ENCODE measurements at regions not wholly inside any gene's neighbourhood (a gene's known extent, or its start where the extent isn't known, plus 50 kb on each side); places are given as distances from the start of the nearest gene placed in this dataset.

DNA sequence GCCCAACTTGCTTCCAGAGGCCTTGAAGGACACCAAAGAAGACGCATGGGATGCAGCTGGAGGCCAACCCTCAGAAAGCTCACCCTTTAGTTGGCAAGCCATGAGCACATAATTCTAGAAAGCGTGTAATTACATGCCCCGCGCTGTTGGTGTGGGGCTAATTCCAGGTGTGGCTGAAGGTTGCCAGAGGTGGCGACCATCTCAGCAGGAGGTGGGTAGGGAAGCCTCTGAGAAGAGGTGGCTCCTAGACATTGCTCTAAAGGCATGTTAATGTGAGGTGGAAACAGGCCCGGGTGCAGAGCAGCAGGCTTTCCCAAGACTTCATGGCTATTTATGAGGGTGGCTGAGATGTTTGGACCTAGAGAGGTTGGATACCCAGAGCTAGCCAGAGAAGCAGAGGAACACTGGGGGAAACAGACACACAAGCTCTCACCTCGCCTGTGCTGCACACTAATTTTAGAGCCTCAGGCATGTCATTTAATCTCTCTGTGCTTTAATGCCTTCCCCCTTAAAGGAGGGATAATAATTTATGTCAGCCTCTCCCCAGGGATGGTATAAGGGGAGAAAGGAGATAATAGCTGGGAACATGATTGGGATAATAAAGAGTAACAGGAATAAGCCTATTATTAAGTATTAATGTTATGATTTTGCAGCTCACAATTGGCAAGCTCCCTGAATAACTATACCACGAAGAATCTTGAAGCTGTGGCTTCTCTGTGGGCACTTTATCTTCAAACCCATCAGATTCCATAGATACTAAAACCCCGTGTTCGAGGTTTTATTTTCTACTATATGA is 60.0 kb upstream of the HELT start:
- no peak overlapping the region for H4K8ac ChIP-seq (ENCODE audit: extremely low read depth, insufficient read depth, low read length)
- no peak overlapping the region for H3K27ac ChIP-seq (ENCODE audit: low read depth, low read length)
- ChIA-PET CTCF (ENCODE audit: partially characterized antibody) (interaction anchor here (1.1 to 2.1 kb wide), 4 partner anchors 21 to 213 kb away, joined by 3 to 6 read pairs (median 6); no protein-coding TSS in a partner anchor), POLR2A (ENCODE audit: partially characterized antibody) (no interaction called here)
- H3K18ac ChIP-seq (ENCODE audit: extremely low read depth, low read length), result no peak overlapping the region
- no peak overlapping the region for H4K5ac ChIP-seq (ENCODE audit: insufficient read length, low read depth, low read length)
- H4K91ac ChIP-seq (replicated peaks; ENCODE audit: insufficient read length, low read length), result no peak overlapping the region
- no peak overlapping the region for H2BK12ac ChIP-seq (ENCODE audit: low read depth, low read length)
- no peak overlapping the region for H2BK120ac ChIP-seq (replicated peaks; ENCODE audit: low read depth, low read length)
- no peaks in the 10 kb centered on the region for H3K23me2 ChIP-seq (ENCODE audit: low read depth, low read length)
- H3K56ac ChIP-seq (replicated peaks; ENCODE audit: insufficient read length, low read depth, low read length), result no peak overlapping the region
- H3K23ac ChIP-seq (ENCODE audit: insufficient read length), result no peak overlapping the region
- H3K79me1 ChIP-seq (ENCODE audit: low read depth, low read length), result no peaks in the 10 kb centered on the region
- no peak overlapping the region for H2AK5ac ChIP-seq (ENCODE audit: low read depth, low read length)
- no peak for FAIRE-seq
- no peak overlapping the region for H2BK20ac ChIP-seq (ENCODE audit: low read length)
- H3K14ac ChIP-seq (ENCODE audit: insufficient read length), result no peak overlapping the region
- H3K9me3 ChIP-seq (ENCODE audit: insufficient read depth in 2 of 2, low read depth in 1 of 2, low read length in 1 of 2), result no peaks in the 10 kb centered on the region
- no peaks in the 10 kb centered on the region; a peak in 1 of 7 replicates for H3K4me1 ChIP-seq (replicated peaks in 1 of 4; ENCODE audit: control insufficient read depth in 3 of 4, insufficient read depth in 4 of 4, low read length in 3 of 4)
- WGBS, 2 experiments (ENCODE audit: extremely low coverage in 1 of 2, insufficient coverage in 1 of 2, insufficient read length in 1 of 2, insufficient replicate concordance in 2 of 2, low coverage in 1 of 2, low lambda C conversion rate in 2 of 2, missing lambda C conversion rate in 1 of 2), result 85% methylated on average over 10 of the region's 10 CpGs; no CpG with 5 or more reads in 1 of the 2 experiments
- no peaks in the 10 kb centered on the region for H4K20me1 ChIP-seq (replicated peaks in 1 of 2; ENCODE audit: control insufficient read depth in 1 of 2, insufficient read depth in 2 of 2, low read length in 2 of 2)
- no peak overlapping the region for H3K9ac ChIP-seq (replicated peaks in 1 of 4; ENCODE audit: extremely low read depth in 1 of 4, low read depth in 3 of 4, low read length in 3 of 4)
- no peak overlapping the region for H3K4me2 ChIP-seq (ENCODE audit: insufficient read depth in 1 of 2, low read depth in 2 of 2, low read length in 2 of 2)
- H3K79me2 ChIP-seq (ENCODE audit: control insufficient read depth in 1 of 2, insufficient read depth in 2 of 2, low read length in 2 of 2), result no peaks in the 10 kb centered on the region
- no peak overlapping the region for H2AFZ ChIP-seq (ENCODE audit: low read length)
- H2BK15ac ChIP-seq (ENCODE audit: low read length), result no peak overlapping the region
- H3K4ac ChIP-seq (replicated peaks; ENCODE audit: insufficient read length, low read depth, low read length), result no peak overlapping the region
- DNase-seq (ENCODE audit: low read depth in 1 of 2, low spot score in 2 of 2), result no peak
- H3K4me3 ChIP-seq (ENCODE audit: extremely low read depth in 1 of 4, insufficient read depth in 2 of 4, low read depth in 3 of 4, low read length in 4 of 4), result no peak overlapping the region
- H3K27me3 ChIP-seq (replicated peaks in 1 of 4; ENCODE audit: control insufficient read depth in 3 of 4, extremely low read depth in 1 of 4, insufficient read depth in 3 of 4, low read length in 3 of 4), result no peaks in the 10 kb centered on the region
- H2BK5ac ChIP-seq (ENCODE audit: low read depth, low read length), result no peak overlapping the region
- no peaks in the 10 kb centered on the region for H3K36me3 ChIP-seq (ENCODE audit: control insufficient read depth in 2 of 4, insufficient read depth in 4 of 4, low read length in 3 of 4)
- no peak for TF ChIP-seq EP300 (IDR thresholded peaks at IDR 0.05; ENCODE audit: borderline replicate concordance in 1 of 2, low read depth in 2 of 2, low read length in 2 of 2)
- TF ChIP-seq KDM4A (IDR thresholded peaks at IDR 0.05; ENCODE audit: low read depth, low read length, severe bottlenecking), result no peak
- no peak for TF ChIP-seq HDAC2 (IDR thresholded peaks at IDR 0.05; ENCODE audit: borderline replicate concordance in 1 of 2, low read depth in 2 of 2, low read length in 2 of 2)
- TF ChIP-seq EGR1 (IDR thresholded peaks at IDR 0.05; ENCODE audit: borderline replicate concordance, low read depth, low read length), result no peak
- no peak for TF ChIP-seq TBP (IDR thresholded peaks at IDR 0.05; ENCODE audit: low read depth, low read length)
- no peak for TF ChIP-seq RNF2 (IDR thresholded peaks at IDR 0.05; ENCODE audit: borderline replicate concordance, low read depth, low read length, missing control alignments, poor library complexity, severe bottlenecking)
- TF ChIP-seq MAFK (IDR thresholded peaks at IDR 0.05; ENCODE audit: low read depth, low read length), result no peak
- no peak for TF ChIP-seq EZH2 (IDR thresholded peaks at IDR 0.05; ENCODE audit: low read depth, low read length, severe bottlenecking)
- TF ChIP-seq KDM5A (IDR thresholded peaks at IDR 0.05; ENCODE audit: low read length), result no peak
- no peak for TF ChIP-seq MAX (IDR thresholded peaks at IDR 0.05)
- TF ChIP-seq POU5F1 (IDR thresholded peaks at IDR 0.05; ENCODE audit: low read depth, low read length), result no peak

All from H1 (cell line).